ENCODE measurements at regions not wholly inside any gene's neighbourhood (a gene's known extent, or its start where the extent isn't known, plus 50 kb on each side); places are given as distances from the start of the nearest gene placed in this dataset.

- Histone ChIP-seq H3K9ac (no peak overlapping the region), H2AFZ (ENCODE audit: low read depth) (no peak overlapping the region), H3K4me1 (ENCODE audit: control insufficient read depth in 1 of 2, insufficient read depth in 2 of 2, low read depth in 1 of 2, low read length in 1 of 2) (no peaks in the 10 kb centered on the region), H3K4me2 (no peak overlapping the region), H3K27me3 (ENCODE audit: insufficient read depth) (no peaks in the 10 kb centered on the region), H3K4me3 (ENCODE audit: low read depth in 2 of 2, low read length in 1 of 2) (no peak overlapping the region), H3K27ac (ENCODE audit: low read depth in 2 of 2, low read length in 1 of 2) (no peak overlapping the region), H3F3A (replicated peaks; ENCODE audit: insufficient read depth) (no peaks in the 10 kb centered on the region), H4K20me1 (ENCODE audit: insufficient read depth) (no peaks in the 10 kb centered on the region), H3K79me2 (ENCODE audit: insufficient read depth) (no peaks in the 10 kb centered on the region), H3K9me2 (no peaks in the 10 kb centered on the region), H3K9me3 (no peaks in the 10 kb centered on the region), H3K36me3 (replicated peaks in 1 of 2; ENCODE audit: control insufficient read depth in 1 of 2, insufficient read depth in 2 of 2, low read length in 1 of 2) (no peaks in the 10 kb centered on the region)
- CTCF ChIA-PET = no interaction called here
- WGBS (ENCODE audit: low lambda C conversion rate) = 8% methylated on average over 3 of the region's 3 CpGs
- TF ChIP-seq MEF2A (IDR thresholded peaks at IDR 0.05; ENCODE audit: borderline replicate concordance, low read depth) (no peak), TCF12 (IDR thresholded peaks at IDR 0.05) (peak; percentile 11; the same call in 1 of the 2 replicates), SMC3 (IDR thresholded peaks at IDR 0.05; ENCODE audit: low read depth, low read length) (no peak)
- POLR2A ChIA-PET = no interaction called here
- DNase-seq = no peak
These were observed 149.9 kb downstream of the ARSF start for GRCh38 chrX:3191201-3191600.

GRCh38 chrX:3184176-3184930 lies 143.1 kb downstream of the ARSF start:
- Histone ChIP-seq H4K20me1 (ENCODE audit: insufficient read depth) (no peaks in the 10 kb centered on the region), H3K36me3 (replicated peaks in 1 of 2; ENCODE audit: control insufficient read depth in 1 of 2, insufficient read depth in 2 of 2, low read length in 1 of 2) (no peaks in the 10 kb centered on the region), H3K9me2 (no peaks in the 10 kb centered on the region), H3K9me3 (no peaks in the 10 kb centered on the region), H3F3A (replicated peaks; ENCODE audit: insufficient read depth) (no peaks in the 10 kb centered on the region), H3K27me3 (ENCODE audit: insufficient read depth) (no peaks in the 10 kb centered on the region), H3K79me2 (ENCODE audit: insufficient read depth) (no peaks in the 10 kb centered on the region), H3K4me3 (ENCODE audit: low read depth in 2 of 2, low read length in 1 of 2) (no peak overlapping the region), H3K4me1 (ENCODE audit: control insufficient read depth in 1 of 2, insufficient read depth in 2 of 2, low read depth in 1 of 2, low read length in 1 of 2) (no peaks in the 10 kb centered on the region), H3K4me2 (no peak overlapping the region), H2AFZ (ENCODE audit: low read depth) (peak overlapping the region; percentile 16; the same call in 1 of the 2 replicates), H3K27ac (ENCODE audit: low read depth in 2 of 2, low read length in 1 of 2) (no peak overlapping the region), H3K9ac (no peak overlapping the region)
- TF ChIP-seq IRF3 (IDR thresholded peaks at IDR 0.05; ENCODE audit: low read depth, low read length) = no peak
- WGBS (ENCODE audit: low lambda C conversion rate) = 12% methylated on average over 5 of the region's 5 CpGs
- no peak for DNase-seq
- ChIA-PET POLR2A (no interaction called here), CTCF (no interaction called here)

- Histone ChIP-seq H3K36me3 (replicated peaks in 1 of 2; ENCODE audit: control insufficient read depth in 1 of 2, insufficient read depth in 2 of 2, low read length in 1 of 2) (no peaks in the 10 kb centered on the region), H4K20me1 (ENCODE audit: insufficient read depth) (no peaks in the 10 kb centered on the region), H3F3A (replicated peaks; ENCODE audit: insufficient read depth) (no peaks in the 10 kb centered on the region), H3K27ac (ENCODE audit: low read depth in 2 of 2, low read length in 1 of 2) (no peak overlapping the region), H3K4me1 (ENCODE audit: control insufficient read depth in 1 of 2, insufficient read depth in 2 of 2, low read depth in 1 of 2, low read length in 1 of 2) (no peaks in the 10 kb centered on the region), H3K9me2 (no peaks in the 10 kb centered on the region), H3K4me2 (no peak overlapping the region), H2AFZ (ENCODE audit: low read depth) (no peak overlapping the region), H3K9me3 (no peaks in the 10 kb centered on the region), H3K9ac (no peak overlapping the region), H3K4me3 (ENCODE audit: low read depth in 2 of 2, low read length in 1 of 2) (no peak overlapping the region), H3K27me3 (ENCODE audit: insufficient read depth) (no peaks in the 10 kb centered on the region), H3K79me2 (ENCODE audit: insufficient read depth) (no peaks in the 10 kb centered on the region)
- no peak for DNase-seq
- WGBS (ENCODE audit: low lambda C conversion rate) = 0% methylated on average over 1 of the region's 1 CpG
- ChIA-PET POLR2A (no interaction called here), CTCF (no interaction called here)
- no peak for TF ChIP-seq RXRA (IDR thresholded peaks at IDR 0.05; ENCODE audit: borderline replicate concordance, low read depth)
- TF ChIP-seq EZH2phosphoT487 (IDR thresholded peaks at IDR 0.05; ENCODE audit: borderline replicate concordance, low read depth) = no peak
- no peak for TF ChIP-seq CHD2 (IDR thresholded peaks at IDR 0.05; ENCODE audit: low read length, partially characterized antibody)
- TF ChIP-seq ELF1 (IDR thresholded peaks at IDR 0.05) = no peak
- no peak for TF ChIP-seq MEF2A (IDR thresholded peaks at IDR 0.05; ENCODE audit: borderline replicate concordance, low read depth)
- no peak for TF ChIP-seq SIN3A (IDR thresholded peaks at IDR 0.05; ENCODE audit: borderline replicate concordance, low read depth, low read length)
- no peak for TF ChIP-seq CTCF (IDR thresholded peaks at IDR 0.05)
- no peak for TF ChIP-seq USF1 (IDR thresholded peaks at IDR 0.05; ENCODE audit: borderline replicate concordance, low read depth)
- TF ChIP-seq GABPA (IDR thresholded peaks at IDR 0.05; ENCODE audit: low read depth) = no peak
- TF ChIP-seq TCF12 (IDR thresholded peaks at IDR 0.05) = no peak
- no peak for TF ChIP-seq PBX3 (IDR thresholded peaks at IDR 0.05)
These were observed 140.6 kb downstream of the ARSF start for GRCh38 chrX:3181846-3182245.

All from SK-N-SH (cell line).